ENCODE measurements at regions not wholly inside any gene's neighbourhood (a gene's known extent, or its start where the extent isn't known, plus 50 kb on each side); places are given as distances from the start of the nearest gene placed in this dataset.

DNA sequence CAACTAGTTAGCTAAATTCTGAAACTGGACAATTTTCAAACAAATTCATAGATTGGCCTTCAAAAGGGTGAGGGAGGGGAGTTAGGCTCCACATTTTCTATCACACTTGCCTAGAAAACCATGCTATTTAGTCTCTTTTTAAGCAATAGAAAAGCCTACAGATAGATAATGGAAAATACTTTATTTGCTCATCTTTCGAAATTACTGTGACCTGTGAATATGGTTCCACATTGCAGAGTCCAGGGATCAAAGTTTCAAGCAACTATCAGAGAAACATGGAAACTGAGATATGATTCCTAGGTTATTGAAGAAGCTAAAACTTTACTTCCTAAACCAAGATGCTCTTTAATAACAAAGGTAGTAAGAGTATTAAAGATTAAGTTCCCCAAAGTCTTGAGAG lies 176.6 kb upstream of the NECTIN3 start:
- TF ChIP-seq, protein P1, sequence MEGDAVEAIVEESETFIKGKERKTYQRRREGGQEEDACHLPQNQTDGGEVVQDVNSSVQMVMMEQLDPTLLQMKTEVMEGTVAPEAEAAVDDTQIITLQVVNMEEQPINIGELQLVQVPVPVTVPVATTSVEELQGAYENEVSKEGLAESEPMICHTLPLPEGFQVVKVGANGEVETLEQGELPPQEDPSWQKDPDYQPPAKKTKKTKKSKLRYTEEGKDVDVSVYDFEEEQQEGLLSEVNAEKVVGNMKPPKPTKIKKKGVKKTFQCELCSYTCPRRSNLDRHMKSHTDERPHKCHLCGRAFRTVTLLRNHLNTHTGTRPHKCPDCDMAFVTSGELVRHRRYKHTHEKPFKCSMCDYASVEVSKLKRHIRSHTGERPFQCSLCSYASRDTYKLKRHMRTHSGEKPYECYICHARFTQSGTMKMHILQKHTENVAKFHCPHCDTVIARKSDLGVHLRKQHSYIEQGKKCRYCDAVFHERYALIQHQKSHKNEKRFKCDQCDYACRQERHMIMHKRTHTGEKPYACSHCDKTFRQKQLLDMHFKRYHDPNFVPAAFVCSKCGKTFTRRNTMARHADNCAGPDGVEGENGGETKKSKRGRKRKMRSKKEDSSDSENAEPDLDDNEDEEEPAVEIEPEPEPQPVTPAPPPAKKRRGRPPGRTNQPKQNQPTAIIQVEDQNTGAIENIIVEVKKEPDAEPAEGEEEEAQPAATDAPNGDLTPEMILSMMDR (conservative IDR thresholded peaks at IDR 0.05; ENCODE audit: low read depth, low read length): no peak
- no peak for TF ChIP-seq EZH2 (IDR thresholded peaks at IDR 0.05; ENCODE audit: low read length, unreplicated experiment)
- no peak for TF ChIP-seq EZH2phosphoT487 (IDR thresholded peaks at IDR 0.05; ENCODE audit: borderline replicate concordance, low read length)

Measured in PC-3 (cell line).